HG02884 (cell line): ENCODE measurements at regions not wholly inside any gene's neighbourhood (a gene's known extent, or its start where the extent isn't known, plus 50 kb on each side); places are given as distances from the start of the nearest gene placed in this dataset.
A peak's percentile ranks its signal among the peaks of the same experiment; 100 is the strongest.
"Not testable (repeated sequence)": the region's sequence is repeated elsewhere in the genome, so short reads cannot be mapped to it uniquely, and the experiment has no call there.

ENCODE experiments used
- ATAC-seq: cut with Tn5 transposase; IDR thresholded peaks from one replicate; pipeline ENCODE4 v1.9.1; 2021; ENCODE audit warnings: mild to moderate bottlenecking, moderate library complexity; ENCODE audit not compliant: unreplicated experiment

GRCh38 chr7:47191316-47191715, 390.6 kb downstream of the TNS3 start:
- no peak for ATAC-seq

GRCh38 chr7:47190462-47190861, 391.4 kb downstream of the TNS3 start:
- no peak for ATAC-seq

GRCh38 chr7:47188653-47189315, 393.1 kb downstream of the TNS3 start:
- ATAC-seq, result no peak

- no peak for ATAC-seq
Observed at GRCh38 chr7:47188136-47188535, 393.8 kb downstream of the TNS3 start.

DNA sequence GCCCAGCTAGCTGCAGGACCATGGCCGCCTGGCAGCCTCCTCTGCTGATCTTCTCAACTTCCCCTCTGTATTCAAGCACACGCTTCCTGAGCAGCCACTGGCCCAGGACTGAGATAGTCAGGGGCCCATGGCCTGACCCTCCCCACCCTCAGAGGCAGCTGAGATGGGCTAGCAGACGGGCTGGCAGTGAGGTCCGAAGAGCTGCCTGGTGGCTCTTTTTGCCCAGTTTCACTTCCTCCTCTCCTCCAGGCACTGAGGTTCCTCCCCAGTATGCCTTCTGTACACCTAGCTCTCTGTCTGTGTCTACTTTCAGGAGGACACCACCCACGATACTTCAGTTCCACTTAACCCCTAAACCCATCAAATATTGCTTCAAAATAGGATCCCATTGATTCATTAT, 395.6 kb downstream of the TNS3 start:
- ATAC-seq, result no peak

GRCh38 chr7:47185839-47186238, 396.1 kb downstream of the TNS3 start:
- no peak for ATAC-seq

DNA sequence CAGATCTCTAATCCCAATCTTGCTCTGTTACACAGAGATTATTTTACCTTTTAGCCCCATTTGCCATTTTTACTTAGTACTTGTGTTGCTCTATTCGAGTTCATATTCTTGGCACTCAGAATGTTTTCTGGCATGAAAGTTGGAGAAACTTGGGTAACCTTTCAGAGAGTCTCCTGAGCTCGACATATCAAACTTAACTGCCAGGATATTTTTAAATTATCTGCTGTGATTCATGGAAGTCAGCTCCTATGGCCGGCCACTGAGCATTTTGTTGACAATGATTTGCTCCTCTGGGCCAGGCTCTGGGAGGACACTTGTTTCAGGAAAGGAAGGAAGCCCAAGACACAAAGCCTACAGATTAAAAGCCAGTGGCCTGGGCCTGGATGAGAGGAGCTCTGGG, 396.7 kb downstream of the TNS3 start:
- ATAC-seq, result no peak

GRCh38 chr7:47183862-47184590, 397.9 kb downstream of the TNS3 start:
- no peak for ATAC-seq

DNA sequence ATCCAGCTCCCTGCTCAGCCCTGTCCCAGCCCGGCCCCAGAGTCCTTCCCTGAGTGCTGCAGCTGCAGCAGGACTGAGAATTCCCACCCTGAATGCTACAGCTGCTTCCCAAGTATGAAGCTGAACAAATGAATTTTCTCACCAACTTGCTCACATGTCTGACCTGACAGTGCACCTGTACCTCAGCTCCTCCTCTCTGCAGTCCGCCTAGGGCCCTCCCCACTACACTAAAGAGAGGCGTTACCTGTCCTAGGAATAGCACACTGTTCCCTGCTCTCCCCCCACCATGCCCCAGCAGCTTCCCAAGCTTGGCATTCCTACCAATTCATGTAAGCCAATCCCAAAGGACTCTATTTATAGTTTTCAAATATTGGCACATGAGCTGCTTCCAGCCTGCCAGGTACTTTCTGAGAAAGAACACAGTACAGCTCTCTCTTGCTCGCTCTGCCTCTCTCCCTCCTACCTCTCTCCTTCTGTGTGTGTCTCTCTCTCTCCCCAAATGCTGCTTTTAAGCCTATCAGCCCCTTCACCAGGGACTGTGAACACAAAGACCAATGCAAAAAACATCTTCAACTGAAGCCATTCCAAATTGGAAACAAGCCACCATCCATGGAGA, 400.1 kb downstream of the TNS3 start:
- no peak for ATAC-seq

GRCh38 chr7:47180516-47180826, 401.4 kb downstream of the TNS3 start:
- ATAC-seq, result no peak

DNA sequence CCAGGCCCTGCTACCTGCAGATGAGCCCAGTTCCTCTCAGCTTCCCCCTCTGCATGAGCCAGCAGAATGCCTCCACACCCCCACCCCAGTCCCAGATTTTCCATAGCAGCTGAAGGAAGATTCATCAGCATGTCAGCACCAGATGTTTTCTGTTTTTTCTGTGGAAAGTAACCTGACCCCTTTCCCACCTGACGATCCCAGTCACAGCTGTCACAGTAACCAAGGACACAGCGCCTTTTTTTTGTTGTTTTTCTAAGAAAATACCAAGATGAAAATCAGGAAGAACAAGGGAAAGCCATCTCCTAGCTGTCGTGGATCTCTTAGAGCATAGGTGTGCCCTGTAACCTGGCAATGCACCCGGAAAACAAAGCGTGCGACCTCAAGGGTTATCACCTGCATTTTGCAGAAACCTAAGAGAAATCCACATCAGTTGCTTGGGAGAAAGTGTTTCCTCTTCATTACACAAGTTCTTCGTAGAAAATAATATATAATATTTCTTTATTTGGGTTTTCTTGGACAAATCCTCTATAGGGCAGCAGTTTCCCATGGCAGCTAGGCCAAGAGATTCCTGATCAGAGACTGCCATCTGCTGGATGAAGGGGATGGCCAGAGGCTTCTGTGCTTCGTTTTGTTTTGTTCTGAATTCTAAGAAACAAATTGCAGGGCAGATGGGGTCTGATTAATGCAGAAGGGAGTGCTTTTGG, 401.9 kb downstream of the TNS3 start:
- peak; percentile 52 for ATAC-seq

- not testable (repeated sequence) for ATAC-seq
Observed at GRCh38 chr7:47172602-47173539, 409.0 kb downstream of the TNS3 start.

- ATAC-seq, result no peak
Observed at GRCh38 chr7:47170516-47170915, 411.4 kb downstream of the TNS3 start.

GRCh38 chr7:47154791-47155190, 427.1 kb downstream of the TNS3 start:
- ATAC-seq, result no peak

GRCh38 chr7:47153576-47153975, 428.3 kb downstream of the TNS3 start:
- no peak for ATAC-seq

DNA sequence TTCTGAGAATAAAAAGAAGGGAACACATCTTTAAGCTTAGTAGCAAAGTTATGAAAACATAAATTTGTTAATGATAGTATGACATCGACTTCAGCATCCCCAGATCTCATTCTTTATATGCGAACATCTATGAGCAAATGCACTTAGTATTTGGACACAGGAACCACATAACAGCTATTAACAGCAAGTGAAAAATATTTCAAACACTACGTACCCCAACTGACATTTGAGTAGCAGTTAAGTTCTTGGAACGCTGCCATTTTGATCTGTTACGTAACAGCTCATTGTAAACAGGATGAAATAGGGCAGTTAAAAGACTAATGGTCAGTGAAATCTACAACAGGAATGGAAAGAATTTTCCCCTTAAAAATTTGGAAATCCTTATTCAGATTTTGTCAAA, 428.9 kb downstream of the TNS3 start:
- ATAC-seq, result no peak

- no peak for ATAC-seq
Observed at GRCh38 chr7:47152307-47152706, 429.6 kb downstream of the TNS3 start.

GRCh38 chr7:47150497-47151260, 431.2 kb downstream of the TNS3 start:
- no peak for ATAC-seq

DNA sequence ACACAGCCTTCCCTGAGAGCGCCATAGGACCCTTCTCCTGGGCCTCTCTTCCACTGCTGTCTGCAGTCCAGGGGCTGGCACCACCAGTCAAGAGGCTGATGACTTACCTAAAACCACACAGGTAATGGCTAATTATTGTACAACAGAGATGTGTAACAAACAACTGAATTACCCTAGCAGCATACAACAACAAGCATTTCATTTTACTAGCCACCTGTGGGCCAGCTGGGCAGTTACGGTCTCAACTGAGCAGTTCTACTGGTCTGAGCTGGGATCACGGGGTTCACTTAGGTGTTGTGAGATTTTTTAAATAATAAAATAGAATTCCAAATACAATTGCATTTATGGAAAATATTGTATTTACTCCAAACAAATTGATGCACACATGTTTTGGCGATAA, 431.9 kb downstream of the TNS3 start:
- no peak for ATAC-seq
